Neural cell (in vitro differentiated cells): ENCODE measurements at regions not wholly inside any gene's neighbourhood (a gene's known extent, or its start where the extent isn't known, plus 50 kb on each side); places are given as distances from the start of the nearest gene placed in this dataset.

ENCODE experiments used
- H2AFZ ChIP-seq: fragments of 200-600, 300-800 bp; sonication (generic), shearing (Covaris generic); 2 replicates; pipeline ENCODE4 v1.6.0; 2014; ENCODE audit warnings: low read depth, mild to moderate bottlenecking, antibody characterized with exemption, low read length, moderate library complexity
- H3F3A ChIP-seq: fragments of 200-600 bp; shearing (Covaris generic); 2 replicates; pipeline ENCODE4 v1.6.1; 2016; ENCODE audit warnings: mild to moderate bottlenecking, moderate library complexity, mixed read lengths, antibody characterized with exemption, low read length; ENCODE audit not compliant: insufficient read depth, poor library complexity, severe bottlenecking
- H3K27ac ChIP-seq: fragments of 200-600, 300-800 bp; sonication (generic), shearing (Covaris generic); 2 replicates; pipeline ENCODE4 v1.5.1; 2014; ENCODE audit warnings: mild to moderate bottlenecking, low read length, moderate library complexity
- H3K27me3 ChIP-seq: fragments of 300-800, 200-600 bp; sonication (generic), shearing (Covaris generic); 2 replicates; pipeline ENCODE4 v1.6.0; 2014; ENCODE audit warnings: mild to moderate bottlenecking, low read depth, low read length, moderate library complexity; ENCODE audit not compliant: insufficient read depth
- H3K36me3 ChIP-seq: fragments of 300-800, 200-600 bp; sonication (generic), shearing (Covaris generic); 2 replicates; pipeline ENCODE4 v1.5.1; 2014; ENCODE audit warnings: mild to moderate bottlenecking, antibody characterized with exemption, low read length, moderate library complexity; ENCODE audit not compliant: insufficient read depth
- H3K4me2 ChIP-seq: fragments of 300-800, 200-600 bp; sonication (generic), shearing (Covaris generic); 2 replicates; pipeline ENCODE4 v1.6.0; 2014; ENCODE audit warnings: mild to moderate bottlenecking, low read length
- H3K4me3 ChIP-seq: fragments of 300-800, 200-600 bp; sonication (generic), shearing (Covaris generic); 2 replicates; pipeline ENCODE4 v1.5.1; 2014; ENCODE audit warnings: mild to moderate bottlenecking, low read length, moderate library complexity
- H3K79me2 ChIP-seq: fragments of 200-600 bp; shearing (Covaris generic); replicated peaks from 2 replicates; pipeline ENCODE4 v1.6.0; 2014; ENCODE audit warnings: mild to moderate bottlenecking, low read length, moderate library complexity; ENCODE audit not compliant: insufficient read depth
- H3K9ac ChIP-seq: fragments of 300-800, 200-600 bp; sonication (generic), shearing (Covaris generic); 2 replicates; pipeline ENCODE4 v1.6.1; 2016; ENCODE audit warnings: mild to moderate bottlenecking, low read length, mixed read lengths
- H3K9me2 ChIP-seq: fragments of 200-600 bp; shearing (Covaris generic); 2 replicates; pipeline ENCODE4 v1.6.1; 2016; ENCODE audit warnings: mild to moderate bottlenecking, low read length, mixed read lengths; ENCODE audit not compliant: insufficient read depth
- H3K9me3 ChIP-seq: fragments of 200-600, 300-800 bp; sonication (generic), shearing (Covaris generic); 2 replicates; pipeline ENCODE4 v1.6.1; 2016; ENCODE audit warnings: mild to moderate bottlenecking, mixed run types, low read length, moderate library complexity, mixed read lengths
- H4K20me1 ChIP-seq: fragments of 200-600 bp; shearing (Covaris generic); 2 replicates; pipeline ENCODE4 v1.6.1; 2016; ENCODE audit warnings: mild to moderate bottlenecking, mixed run types; ENCODE audit not compliant: insufficient read depth
- EP300 ChIP-seq: fragments of 450-650 bp; conservative IDR thresholded peaks from 2 replicates; pipeline ENCODE4 v1.6.1; 2014; ENCODE audit warnings: antibody characterized with exemption, mild to moderate bottlenecking, moderate library complexity; ENCODE audit not compliant: poor library complexity, severe bottlenecking
- EZH2 ChIP-seq: fragments of 200-600, 300-800 bp; shearing (Covaris generic), sonication (generic); IDR thresholded peaks from 2 replicates; pipeline ENCODE4 v1.6.1; 2014; ENCODE audit warnings: antibody characterized with exemption, low read length, borderline replicate concordance, mild to moderate bottlenecking; ENCODE audit not compliant: insufficient read depth, poor library complexity, severe bottlenecking
- MXI1 ChIP-seq: fragments of 450-650 bp; conservative IDR thresholded peaks from 2 replicates; pipeline ENCODE4 v1.6.1; 2014; ENCODE audit warnings: antibody characterized with exemption, mild to moderate bottlenecking; ENCODE audit not compliant: poor library complexity, severe bottlenecking
- POLR2AphosphoS5 ChIP-seq: IDR thresholded peaks from 2 replicates; pipeline ENCODE4 v1.6.1; 2012
- RAD21 ChIP-seq: fragments of 450-650 bp; conservative IDR thresholded peaks from 2 replicates; pipeline ENCODE4 v1.6.1; 2014; ENCODE audit warnings: antibody characterized with exemption, mild to moderate bottlenecking, moderate library complexity
- SMC3 ChIP-seq: fragments of 450-650 bp; conservative IDR thresholded peaks from 2 replicates; pipeline ENCODE4 v1.6.1; 2014; ENCODE audit warnings: antibody characterized with exemption, mild to moderate bottlenecking, moderate library complexity; ENCODE audit not compliant: poor library complexity
- TAF1 ChIP-seq: IDR thresholded peaks from 2 replicates; pipeline ENCODE4 v1.6.1; 2012; ENCODE audit warnings: low read depth
- TF ChIP-seq, protein P1 (sequence below): fragments of 450-650 bp; IDR thresholded peaks from 2 replicates; pipeline ENCODE4 v1.5.1; 2014; ENCODE audit warnings: antibody characterized with exemption, mild to moderate bottlenecking, moderate library complexity; ENCODE audit not compliant: poor library complexity, severe bottlenecking
- TF ChIP-seq, protein P2 (sequence below): IDR thresholded peaks from 2 replicates; pipeline ENCODE4 v1.6.1; 2012; ENCODE audit warnings: borderline replicate concordance

DNA sequence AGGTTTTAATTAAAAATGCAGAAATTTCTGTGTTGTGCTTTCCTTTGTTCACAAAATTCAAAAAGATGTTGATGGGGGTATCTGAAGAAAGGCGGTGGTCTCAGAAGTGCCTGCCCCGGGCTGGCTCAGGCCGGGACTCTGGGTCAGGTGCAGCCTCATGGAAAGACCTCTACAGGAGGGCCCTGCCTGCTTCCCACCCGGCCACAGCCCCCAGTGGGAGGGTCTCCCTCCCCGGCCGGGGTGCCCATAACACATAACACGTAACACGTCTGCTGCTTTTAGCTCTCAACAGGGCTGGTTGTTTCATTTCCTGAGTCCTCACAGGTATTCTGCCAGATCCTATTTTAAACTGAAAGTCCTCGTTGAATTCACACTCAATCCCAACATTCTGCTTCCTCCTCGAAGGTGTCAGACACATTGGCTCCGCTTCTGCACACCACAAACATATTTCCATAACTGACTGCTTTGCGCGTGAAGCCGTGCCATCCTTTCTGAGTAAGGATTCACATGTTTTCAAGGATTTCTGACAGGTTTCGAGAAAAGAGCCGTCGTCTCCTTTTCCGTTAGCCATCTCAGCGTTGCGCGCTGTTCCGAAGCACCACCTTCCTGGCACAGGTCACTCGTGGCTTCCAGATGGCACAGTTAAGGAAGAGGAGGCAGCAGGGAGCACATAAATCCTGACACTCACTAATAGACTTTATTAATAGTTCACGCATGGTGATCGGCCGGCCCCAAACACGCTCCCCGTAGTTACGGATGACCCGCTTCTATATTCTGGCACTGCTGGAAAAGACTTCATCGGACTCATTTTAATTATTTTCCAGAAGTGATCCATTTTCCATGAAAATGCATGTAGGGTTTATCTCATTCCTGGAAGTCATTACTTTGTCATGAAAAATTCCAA is 569.3 kb downstream of the BRD1 start:
- H3K27ac ChIP-seq = no peak overlapping the region
- no peaks in the 10 kb centered on the region for H3F3A ChIP-seq
- no peaks in the 10 kb centered on the region for H3K9me3 ChIP-seq
- H3K27me3 ChIP-seq = no peaks in the 10 kb centered on the region
- H3K9ac ChIP-seq = no peak overlapping the region
- no peaks in the 10 kb centered on the region for H3K36me3 ChIP-seq
- no peaks in the 10 kb centered on the region for H3K9me2 ChIP-seq
- TF ChIP-seq, protein P1, sequence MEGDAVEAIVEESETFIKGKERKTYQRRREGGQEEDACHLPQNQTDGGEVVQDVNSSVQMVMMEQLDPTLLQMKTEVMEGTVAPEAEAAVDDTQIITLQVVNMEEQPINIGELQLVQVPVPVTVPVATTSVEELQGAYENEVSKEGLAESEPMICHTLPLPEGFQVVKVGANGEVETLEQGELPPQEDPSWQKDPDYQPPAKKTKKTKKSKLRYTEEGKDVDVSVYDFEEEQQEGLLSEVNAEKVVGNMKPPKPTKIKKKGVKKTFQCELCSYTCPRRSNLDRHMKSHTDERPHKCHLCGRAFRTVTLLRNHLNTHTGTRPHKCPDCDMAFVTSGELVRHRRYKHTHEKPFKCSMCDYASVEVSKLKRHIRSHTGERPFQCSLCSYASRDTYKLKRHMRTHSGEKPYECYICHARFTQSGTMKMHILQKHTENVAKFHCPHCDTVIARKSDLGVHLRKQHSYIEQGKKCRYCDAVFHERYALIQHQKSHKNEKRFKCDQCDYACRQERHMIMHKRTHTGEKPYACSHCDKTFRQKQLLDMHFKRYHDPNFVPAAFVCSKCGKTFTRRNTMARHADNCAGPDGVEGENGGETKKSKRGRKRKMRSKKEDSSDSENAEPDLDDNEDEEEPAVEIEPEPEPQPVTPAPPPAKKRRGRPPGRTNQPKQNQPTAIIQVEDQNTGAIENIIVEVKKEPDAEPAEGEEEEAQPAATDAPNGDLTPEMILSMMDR = no peak
- TF ChIP-seq, protein P2, sequence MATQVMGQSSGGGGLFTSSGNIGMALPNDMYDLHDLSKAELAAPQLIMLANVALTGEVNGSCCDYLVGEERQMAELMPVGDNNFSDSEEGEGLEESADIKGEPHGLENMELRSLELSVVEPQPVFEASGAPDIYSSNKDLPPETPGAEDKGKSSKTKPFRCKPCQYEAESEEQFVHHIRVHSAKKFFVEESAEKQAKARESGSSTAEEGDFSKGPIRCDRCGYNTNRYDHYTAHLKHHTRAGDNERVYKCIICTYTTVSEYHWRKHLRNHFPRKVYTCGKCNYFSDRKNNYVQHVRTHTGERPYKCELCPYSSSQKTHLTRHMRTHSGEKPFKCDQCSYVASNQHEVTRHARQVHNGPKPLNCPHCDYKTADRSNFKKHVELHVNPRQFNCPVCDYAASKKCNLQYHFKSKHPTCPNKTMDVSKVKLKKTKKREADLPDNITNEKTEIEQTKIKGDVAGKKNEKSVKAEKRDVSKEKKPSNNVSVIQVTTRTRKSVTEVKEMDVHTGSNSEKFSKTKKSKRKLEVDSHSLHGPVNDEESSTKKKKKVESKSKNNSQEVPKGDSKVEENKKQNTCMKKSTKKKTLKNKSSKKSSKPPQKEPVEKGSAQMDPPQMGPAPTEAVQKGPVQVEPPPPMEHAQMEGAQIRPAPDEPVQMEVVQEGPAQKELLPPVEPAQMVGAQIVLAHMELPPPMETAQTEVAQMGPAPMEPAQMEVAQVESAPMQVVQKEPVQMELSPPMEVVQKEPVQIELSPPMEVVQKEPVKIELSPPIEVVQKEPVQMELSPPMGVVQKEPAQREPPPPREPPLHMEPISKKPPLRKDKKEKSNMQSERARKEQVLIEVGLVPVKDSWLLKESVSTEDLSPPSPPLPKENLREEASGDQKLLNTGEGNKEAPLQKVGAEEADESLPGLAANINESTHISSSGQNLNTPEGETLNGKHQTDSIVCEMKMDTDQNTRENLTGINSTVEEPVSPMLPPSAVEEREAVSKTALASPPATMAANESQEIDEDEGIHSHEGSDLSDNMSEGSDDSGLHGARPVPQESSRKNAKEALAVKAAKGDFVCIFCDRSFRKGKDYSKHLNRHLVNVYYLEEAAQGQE = no peak
- TF ChIP-seq POLR2AphosphoS5 = peak; percentile 22
- no peak for TF ChIP-seq TAF1
- no peaks in the 10 kb centered on the region for H4K20me1 ChIP-seq
- H3K4me2 ChIP-seq = no peak overlapping the region
- H3K79me2 ChIP-seq = no peaks in the 10 kb centered on the region
- no peak overlapping the region for H2AFZ ChIP-seq
- no peak overlapping the region for H3K4me3 ChIP-seq

- H3F3A ChIP-seq = no peaks in the 10 kb centered on the region
- no peak overlapping the region for H3K27ac ChIP-seq
- H3K79me2 ChIP-seq = no peaks in the 10 kb centered on the region
- TF ChIP-seq TAF1 (no peak), SMC3 (no peak), EZH2 (no peak), RAD21 (no peak), EP300 (no peak), POLR2AphosphoS5 (no peak), MXI1 (no peak)
- TF ChIP-seq, protein P1 = no peak
- TF ChIP-seq, protein P2 = no peak
- H3K27me3 ChIP-seq = no peaks in the 10 kb centered on the region
- no peak overlapping the region for H3K4me3 ChIP-seq
- no peaks in the 10 kb centered on the region for H3K9me2 ChIP-seq
- no peaks in the 10 kb centered on the region for H3K9me3 ChIP-seq
- no peaks in the 10 kb centered on the region for H3K36me3 ChIP-seq
- H3K4me2 ChIP-seq = no peak overlapping the region
- H2AFZ ChIP-seq = no peak overlapping the region
- H3K9ac ChIP-seq = no peak overlapping the region
- no peaks in the 10 kb centered on the region for H4K20me1 ChIP-seq
Measured at GRCh38 chr22:49257551-49257961, 570.1 kb downstream of the BRD1 start.
